GM20000 (cell line): ENCODE measurements at regions not wholly inside any gene's neighbourhood (a gene's known extent, or its start where the extent isn't known, plus 50 kb on each side); places are given as distances from the start of the nearest gene placed in this dataset.
"Not testable (repeated sequence)": the region's sequence is repeated elsewhere in the genome, so short reads cannot be mapped to it uniquely, and the experiment has no call there.

Source experiments
- DNase-seq: peaks from one replicate; pipeline ENCODE4 v3.0.0; 2012; ENCODE audit warnings: low spot score
- CTCF ChIP-seq: IDR thresholded peaks from 2 replicates; pipeline ENCODE4 v1.5.1; 2012; ENCODE audit warnings: mild to moderate bottlenecking, control low read depth; ENCODE audit errors: extremely low read depth, missing control alignments

DNA sequence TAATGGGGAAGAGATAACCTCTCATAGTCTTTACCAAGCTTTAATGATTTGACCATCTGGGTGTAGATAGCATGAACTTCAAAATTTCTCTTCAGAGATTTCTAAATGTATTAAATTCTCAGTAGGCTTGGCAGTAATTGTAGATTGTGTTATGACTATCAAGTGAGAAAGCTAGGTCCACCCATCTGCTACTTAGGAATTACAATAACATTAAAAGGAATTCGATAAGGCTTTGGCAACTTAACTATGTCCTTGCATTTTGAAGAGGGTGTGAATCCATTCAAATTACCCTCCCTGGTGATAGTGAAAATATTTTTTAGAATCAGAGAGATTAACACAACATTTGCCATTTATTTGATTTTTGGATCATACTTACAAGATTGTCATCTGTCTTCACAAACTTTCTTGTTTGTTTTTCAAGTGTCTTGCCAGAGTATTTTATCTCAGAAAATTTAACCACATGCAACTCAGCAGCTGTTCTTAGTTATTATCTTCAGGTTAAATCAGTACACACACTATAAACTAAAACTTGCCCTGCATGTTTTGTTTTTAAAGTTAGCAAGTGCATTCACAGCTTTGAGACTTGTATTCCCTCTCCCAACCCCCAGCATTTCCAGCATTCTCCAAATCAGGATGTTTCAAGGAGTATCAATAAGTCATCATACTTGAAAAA is 69.6 kb upstream of the COL8A1 start:
- DNase-seq, result no peak
- no peak for TF ChIP-seq CTCF

GRCh38 chr3:99565331-99565730 is 73.1 kb upstream of the COL8A1 start:
- no peak for DNase-seq
- TF ChIP-seq CTCF, result no peak

GRCh38 chr3:99562990-99563607 is 75.3 kb upstream of the COL8A1 start:
- DNase-seq, result no peak
- no peak for TF ChIP-seq CTCF

- DNase-seq, result no peak
- TF ChIP-seq CTCF, result no peak
Observed at GRCh38 chr3:99562138-99562537, 76.3 kb upstream of the COL8A1 start.

- TF ChIP-seq CTCF, result no peak
- no peak for DNase-seq
Observed at GRCh38 chr3:99561056-99561455, 77.3 kb upstream of the COL8A1 start.

DNA sequence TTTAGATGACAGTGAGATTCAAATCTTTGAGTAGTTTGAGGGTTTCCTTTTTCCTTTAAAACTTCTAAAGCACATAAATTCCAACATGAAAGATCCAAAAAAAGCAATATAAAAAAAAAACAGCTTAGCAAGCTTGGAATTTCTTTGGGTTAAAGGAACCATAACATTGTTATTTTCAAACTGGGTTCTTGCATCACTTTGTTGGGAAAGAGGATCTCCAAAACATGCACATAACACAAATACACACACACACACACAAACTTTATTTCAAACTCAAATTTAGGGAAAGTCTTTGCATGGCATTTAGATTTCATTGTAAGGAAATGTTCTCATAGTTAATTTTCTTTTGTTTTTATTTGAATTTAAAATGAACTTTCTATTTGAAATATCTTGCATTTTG is 79.2 kb upstream of the COL8A1 start:
- TF ChIP-seq CTCF, result no peak
- no peak for DNase-seq

DNA sequence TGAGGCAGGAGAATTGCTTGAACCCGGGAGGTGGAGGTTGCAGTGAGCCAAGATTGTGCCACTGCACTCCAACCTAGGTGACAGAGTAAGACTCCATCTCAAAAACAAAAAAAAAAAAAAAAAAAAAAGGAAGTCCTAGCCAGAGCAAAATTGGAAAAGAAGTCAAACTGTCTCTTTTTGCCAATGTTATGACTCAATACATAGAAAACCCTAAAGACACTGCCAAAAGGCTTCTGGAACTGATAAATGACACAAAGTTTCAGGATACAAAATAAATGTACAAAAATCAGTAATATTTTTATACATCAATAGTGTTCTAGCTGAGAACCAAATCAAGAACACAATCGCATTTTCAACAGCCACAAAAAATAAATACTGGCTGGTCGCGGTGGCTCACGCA is 82.5 kb upstream of the COL8A1 start:
- DNase-seq, result not testable (repeated sequence)

DNA sequence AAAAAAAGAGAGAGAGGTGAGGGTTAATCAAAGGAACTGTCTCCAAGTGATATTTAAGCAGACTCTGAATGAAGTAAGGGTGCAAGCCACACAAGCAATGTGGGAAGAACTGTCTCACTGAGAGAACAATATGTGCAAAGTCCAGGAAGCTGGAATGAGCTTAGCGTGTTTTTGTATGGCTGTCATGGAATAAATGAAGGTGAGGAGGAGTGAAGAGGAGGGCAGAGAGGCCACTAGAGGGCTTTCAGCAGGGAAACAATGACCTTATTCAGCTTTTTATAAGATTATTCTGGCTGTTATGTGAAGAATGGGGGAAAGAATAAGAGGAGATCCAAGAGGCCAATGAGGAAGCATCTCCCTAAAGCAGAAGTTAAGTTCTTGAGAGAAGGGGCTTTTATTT is 86.9 kb upstream of the COL8A1 start:
- no peak for TF ChIP-seq CTCF
- no peak for DNase-seq
